SK-N-SH treated with all-trans-retinoic acid at 6 μM for 48 hours (cell line): ENCODE measurements at regions not wholly inside any gene's neighbourhood (a gene's known extent, or its start where the extent isn't known, plus 50 kb on each side); places are given as distances from the start of the nearest gene placed in this dataset.

Experiments
- ATAC-seq: fragments of 200-7000 bp; cut with Tn5 transposase; 3 replicates; pipeline ENCODE4 v1.9.1; 2020; ENCODE audit warnings: mild to moderate bottlenecking, moderate library complexity
- ARNTL ChIP-seq: fragments of 450-650 bp; formaldehyde crosslinking; IDR thresholded peaks from 2 replicates; pipeline ENCODE4 v1.5.0; 2020; ENCODE audit warnings: low read depth, mild to moderate bottlenecking, moderate library complexity, borderline replicate concordance
- BACH2 ChIP-seq: fragments of 250-450 bp; sonication (Bioruptor Pico); IDR thresholded peaks from 2 replicates; pipeline ENCODE4 v1.9.0; 2021; ENCODE audit warnings: mild to moderate bottlenecking, borderline replicate concordance
- CREB5 ChIP-seq: fragments of 250-450 bp; sonication (Bioruptor Pico); IDR thresholded peaks from 2 replicates; pipeline ENCODE4 v1.5.1; 2020; ENCODE audit warnings: low read depth, mild to moderate bottlenecking, moderate library complexity
- CSDC2 ChIP-seq: fragments of 250-450 bp; sonication (Bioruptor Pico); IDR thresholded peaks from 2 replicates; pipeline ENCODE4 v1.5.0; 2020; ENCODE audit warnings: mild to moderate bottlenecking, moderate library complexity
- ESRRG ChIP-seq: fragments of 250-450 bp; sonication (Bioruptor Pico); IDR thresholded peaks from 2 replicates; pipeline ENCODE4 v1.6.1; 2021; ENCODE audit warnings: mild to moderate bottlenecking
- GLIS3 ChIP-seq: fragments of 250-450 bp; sonication (Bioruptor Pico); IDR thresholded peaks from 2 replicates; pipeline ENCODE4 v1.5.0; 2020; ENCODE audit warnings: mild to moderate bottlenecking, moderate library complexity
- ISL1 ChIP-seq: fragments of 250-450 bp; sonication (Bioruptor Pico); IDR thresholded peaks from 2 replicates; pipeline ENCODE4 v2.1.2; 2022; ENCODE audit warnings: mild to moderate bottlenecking, moderate library complexity
- OSR1 ChIP-seq: fragments of 250-450 bp; sonication (Bioruptor Pico); IDR thresholded peaks from 2 replicates; pipeline ENCODE4 v1.8.0; 2022; ENCODE audit warnings: moderate library complexity, mild to moderate bottlenecking, inconsistent platforms
- PPARA ChIP-seq: fragments of 250-450 bp; sonication (Bioruptor Pico); IDR thresholded peaks from 2 replicates; pipeline ENCODE4 v1.5.0; 2020; ENCODE audit warnings: mild to moderate bottlenecking, borderline replicate concordance
- RARB ChIP-seq: fragments of 250-450 bp; sonication (Bioruptor Pico); IDR thresholded peaks from 2 replicates; pipeline ENCODE4 v1.8.0; 2021; ENCODE audit warnings: mild to moderate bottlenecking, moderate library complexity
- SNAI2 ChIP-seq: fragments of 250-450 bp; sonication (Bioruptor Pico); IDR thresholded peaks from 2 replicates; pipeline ENCODE4 v1.5.0; 2020; ENCODE audit warnings: mild to moderate bottlenecking, moderate library complexity
- TCF4 ChIP-seq: fragments of 250-450 bp; sonication (Bioruptor Pico); IDR thresholded peaks from 2 replicates; pipeline ENCODE4 v1.8.0; 2021; ENCODE audit warnings: mild to moderate bottlenecking, moderate library complexity, borderline replicate concordance
- TOX ChIP-seq: fragments of 250-450 bp; sonication (Bioruptor Pico); IDR thresholded peaks from 2 replicates; pipeline ENCODE4 v1.8.0; 2021; ENCODE audit warnings: mild to moderate bottlenecking, moderate library complexity, borderline replicate concordance
- ZC3H10 ChIP-seq: fragments of 250-450 bp; sonication (Bioruptor Pico); IDR thresholded peaks from 2 replicates; pipeline ENCODE4 v1.5.1; 2021; ENCODE audit warnings: mild to moderate bottlenecking, moderate library complexity
- ZFP3 ChIP-seq: fragments of 250-450 bp; sonication (Bioruptor Pico); IDR thresholded peaks from 2 replicates; pipeline ENCODE4 v1.5.0; 2020; ENCODE audit warnings: mild to moderate bottlenecking, moderate library complexity
- ZFP30 ChIP-seq: fragments of 450-650 bp; formaldehyde crosslinking; IDR thresholded peaks from 2 replicates; pipeline ENCODE4 v1.5.0; 2022; ENCODE audit warnings: mild to moderate bottlenecking, moderate library complexity
- ZNF565 ChIP-seq: fragments of 450-650 bp; formaldehyde crosslinking; conservative IDR thresholded peaks from 2 replicates; pipeline ENCODE4 v1.5.0; 2020; ENCODE audit warnings: low read depth, mild to moderate bottlenecking, moderate library complexity
- ZNF70 ChIP-seq: fragments of 450-650 bp; formaldehyde crosslinking; IDR thresholded peaks from 2 replicates; pipeline ENCODE4 v1.5.0; 2020; ENCODE audit warnings: mild to moderate bottlenecking, moderate library complexity
- ZNF8 ChIP-seq: fragments of 450-650 bp; formaldehyde crosslinking; IDR thresholded peaks from 2 replicates; pipeline ENCODE4 v1.5.0; 2020; ENCODE audit warnings: mild to moderate bottlenecking, moderate library complexity
- TF ChIP-seq, protein P1 (sequence below): fragments of 250-450 bp; sonication (Bioruptor Pico); IDR thresholded peaks from 2 replicates; pipeline ENCODE4 v1.8.0; 2020; ENCODE audit warnings: mild to moderate bottlenecking, moderate library complexity, borderline replicate concordance
- TF ChIP-seq, protein P2 (sequence below): fragments of 250-450 bp; sonication (Bioruptor Pico); IDR thresholded peaks from 2 replicates; pipeline ENCODE4 v1.5.0; 2020; ENCODE audit warnings: mild to moderate bottlenecking, moderate library complexity
- TF ChIP-seq, protein P3 (sequence below): fragments of 250-450 bp; sonication (Bioruptor Pico); IDR thresholded peaks from 2 replicates; pipeline ENCODE4 v1.5.1; 2021; ENCODE audit warnings: mild to moderate bottlenecking, moderate library complexity
- TF ChIP-seq, protein P4 (sequence below): fragments of 250-450 bp; sonication (Bioruptor Pico); IDR thresholded peaks from 2 replicates; pipeline ENCODE4 v1.8.0; 2021; ENCODE audit warnings: low read depth, mild to moderate bottlenecking, moderate library complexity, borderline replicate concordance

GRCh38 chr4:180153587-180153986 is 2089.6 kb upstream of the TENM3 start:
- no peak for ATAC-seq
- TF ChIP-seq BACH2 (CRISPR knock-in tag) (no peak), ZC3H10 (CRISPR knock-in tag) (no peak), ZNF565 (CRISPR knock-in tag) (no peak), SNAI2 (no peak), GLIS3 (CRISPR knock-in tag) (no peak), ZNF8 (CRISPR knock-in tag) (no peak), TCF4 (no peak), ZFP30 (CRISPR knock-in tag) (no peak), ZFP3 (no peak), OSR1 (CRISPR knock-in tag) (no peak), CSDC2 (CRISPR knock-in tag) (no peak), ZNF70 (CRISPR knock-in tag) (no peak), TOX (no peak), RARB (CRISPR knock-in tag) (no peak), ARNTL (CRISPR knock-in tag) (no peak), ESRRG (CRISPR knock-in tag) (no peak)
- TF ChIP-seq, protein P1, sequence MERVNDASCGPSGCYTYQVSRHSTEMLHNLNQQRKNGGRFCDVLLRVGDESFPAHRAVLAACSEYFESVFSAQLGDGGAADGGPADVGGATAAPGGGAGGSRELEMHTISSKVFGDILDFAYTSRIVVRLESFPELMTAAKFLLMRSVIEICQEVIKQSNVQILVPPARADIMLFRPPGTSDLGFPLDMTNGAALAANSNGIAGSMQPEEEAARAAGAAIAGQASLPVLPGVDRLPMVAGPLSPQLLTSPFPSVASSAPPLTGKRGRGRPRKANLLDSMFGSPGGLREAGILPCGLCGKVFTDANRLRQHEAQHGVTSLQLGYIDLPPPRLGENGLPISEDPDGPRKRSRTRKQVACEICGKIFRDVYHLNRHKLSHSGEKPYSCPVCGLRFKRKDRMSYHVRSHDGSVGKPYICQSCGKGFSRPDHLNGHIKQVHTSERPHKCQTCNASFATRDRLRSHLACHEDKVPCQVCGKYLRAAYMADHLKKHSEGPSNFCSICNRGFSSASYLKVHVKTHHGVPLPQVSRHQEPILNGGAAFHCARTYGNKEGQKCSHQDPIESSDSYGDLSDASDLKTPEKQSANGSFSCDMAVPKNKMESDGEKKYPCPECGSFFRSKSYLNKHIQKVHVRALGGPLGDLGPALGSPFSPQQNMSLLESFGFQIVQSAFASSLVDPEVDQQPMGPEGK, result no peak
- TF ChIP-seq, protein P2, sequence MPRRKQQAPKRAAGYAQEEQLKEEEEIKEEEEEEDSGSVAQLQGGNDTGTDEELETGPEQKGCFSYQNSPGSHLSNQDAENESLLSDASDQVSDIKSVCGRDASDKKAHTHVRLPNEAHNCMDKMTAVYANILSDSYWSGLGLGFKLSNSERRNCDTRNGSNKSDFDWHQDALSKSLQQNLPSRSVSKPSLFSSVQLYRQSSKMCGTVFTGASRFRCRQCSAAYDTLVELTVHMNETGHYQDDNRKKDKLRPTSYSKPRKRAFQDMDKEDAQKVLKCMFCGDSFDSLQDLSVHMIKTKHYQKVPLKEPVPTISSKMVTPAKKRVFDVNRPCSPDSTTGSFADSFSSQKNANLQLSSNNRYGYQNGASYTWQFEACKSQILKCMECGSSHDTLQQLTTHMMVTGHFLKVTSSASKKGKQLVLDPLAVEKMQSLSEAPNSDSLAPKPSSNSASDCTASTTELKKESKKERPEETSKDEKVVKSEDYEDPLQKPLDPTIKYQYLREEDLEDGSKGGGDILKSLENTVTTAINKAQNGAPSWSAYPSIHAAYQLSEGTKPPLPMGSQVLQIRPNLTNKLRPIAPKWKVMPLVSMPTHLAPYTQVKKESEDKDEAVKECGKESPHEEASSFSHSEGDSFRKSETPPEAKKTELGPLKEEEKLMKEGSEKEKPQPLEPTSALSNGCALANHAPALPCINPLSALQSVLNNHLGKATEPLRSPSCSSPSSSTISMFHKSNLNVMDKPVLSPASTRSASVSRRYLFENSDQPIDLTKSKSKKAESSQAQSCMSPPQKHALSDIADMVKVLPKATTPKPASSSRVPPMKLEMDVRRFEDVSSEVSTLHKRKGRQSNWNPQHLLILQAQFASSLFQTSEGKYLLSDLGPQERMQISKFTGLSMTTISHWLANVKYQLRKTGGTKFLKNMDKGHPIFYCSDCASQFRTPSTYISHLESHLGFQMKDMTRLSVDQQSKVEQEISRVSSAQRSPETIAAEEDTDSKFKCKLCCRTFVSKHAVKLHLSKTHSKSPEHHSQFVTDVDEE (CRISPR knock-in tag), result no peak
- TF ChIP-seq, protein P3, sequence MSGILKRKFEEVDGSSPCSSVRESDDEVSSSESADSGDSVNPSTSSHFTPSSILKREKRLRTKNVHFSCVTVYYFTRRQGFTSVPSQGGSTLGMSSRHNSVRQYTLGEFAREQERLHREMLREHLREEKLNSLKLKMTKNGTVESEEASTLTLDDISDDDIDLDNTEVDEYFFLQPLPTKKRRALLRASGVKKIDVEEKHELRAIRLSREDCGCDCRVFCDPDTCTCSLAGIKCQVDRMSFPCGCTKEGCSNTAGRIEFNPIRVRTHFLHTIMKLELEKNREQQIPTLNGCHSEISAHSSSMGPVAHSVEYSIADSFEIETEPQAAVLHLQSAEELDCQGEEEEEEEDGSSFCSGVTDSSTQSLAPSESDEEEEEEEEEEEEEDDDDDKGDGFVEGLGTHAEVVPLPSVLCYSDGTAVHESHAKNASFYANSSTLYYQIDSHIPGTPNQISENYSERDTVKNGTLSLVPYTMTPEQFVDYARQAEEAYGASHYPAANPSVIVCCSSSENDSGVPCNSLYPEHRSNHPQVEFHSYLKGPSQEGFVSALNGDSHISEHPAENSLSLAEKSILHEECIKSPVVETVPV, result no peak
- TF ChIP-seq, protein P4, sequence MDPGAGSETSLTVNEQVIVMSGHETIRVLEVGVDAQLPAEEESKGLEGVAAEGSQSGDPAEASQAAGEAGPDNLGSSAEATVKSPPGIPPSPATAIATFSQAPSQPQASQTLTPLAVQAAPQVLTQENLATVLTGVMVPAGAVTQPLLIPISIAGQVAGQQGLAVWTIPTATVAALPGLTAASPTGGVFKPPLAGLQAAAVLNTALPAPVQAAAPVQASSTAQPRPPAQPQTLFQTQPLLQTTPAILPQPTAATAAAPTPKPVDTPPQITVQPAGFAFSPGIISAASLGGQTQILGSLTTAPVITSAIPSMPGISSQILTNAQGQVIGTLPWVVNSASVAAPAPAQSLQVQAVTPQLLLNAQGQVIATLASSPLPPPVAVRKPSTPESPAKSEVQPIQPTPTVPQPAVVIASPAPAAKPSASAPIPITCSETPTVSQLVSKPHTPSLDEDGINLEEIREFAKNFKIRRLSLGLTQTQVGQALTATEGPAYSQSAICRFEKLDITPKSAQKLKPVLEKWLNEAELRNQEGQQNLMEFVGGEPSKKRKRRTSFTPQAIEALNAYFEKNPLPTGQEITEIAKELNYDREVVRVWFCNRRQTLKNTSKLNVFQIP, result no peak

DNA sequence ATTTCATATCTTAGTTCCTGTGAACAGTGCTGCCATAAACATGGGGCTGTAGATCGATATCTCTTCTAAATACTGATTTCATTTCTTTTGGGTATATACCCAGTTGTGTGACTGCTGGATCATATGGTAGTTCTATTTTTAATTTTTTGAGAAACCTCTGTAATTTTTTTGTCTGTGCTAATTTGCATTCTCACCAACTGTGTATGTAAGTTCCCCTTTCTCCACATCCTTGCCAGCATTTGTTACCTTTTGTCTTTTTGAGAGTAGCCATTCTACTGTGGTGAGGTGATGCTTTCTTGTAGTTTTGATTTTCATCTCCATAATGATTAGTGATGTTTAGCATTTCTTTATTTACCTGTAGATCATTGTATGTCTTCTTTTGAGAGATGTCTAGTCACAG is 2086.5 kb upstream of the TENM3 start:
- TF ChIP-seq, protein P4, result no peak
- no peak for TF ChIP-seq ZFP30 (CRISPR knock-in tag)
- no peak for TF ChIP-seq ISL1 (CRISPR knock-in tag)
- no peak for TF ChIP-seq ARNTL (CRISPR knock-in tag)
- TF ChIP-seq CREB5 (CRISPR knock-in tag), result no peak
- no peak for TF ChIP-seq ZNF8 (CRISPR knock-in tag)
- no peak for TF ChIP-seq TOX
- no peak for TF ChIP-seq SNAI2
- no peak for TF ChIP-seq RARB (CRISPR knock-in tag)
- no peak for TF ChIP-seq ZNF70 (CRISPR knock-in tag)
- no peak for TF ChIP-seq TCF4
- no peak for TF ChIP-seq BACH2 (CRISPR knock-in tag)
- TF ChIP-seq ZC3H10 (CRISPR knock-in tag), result no peak
- no peak for TF ChIP-seq OSR1 (CRISPR knock-in tag)
- TF ChIP-seq ZNF565 (CRISPR knock-in tag), result no peak
- TF ChIP-seq, protein P1, result no peak
- no peak for TF ChIP-seq GLIS3 (CRISPR knock-in tag)
- no peak for TF ChIP-seq ESRRG (CRISPR knock-in tag)
- TF ChIP-seq, protein P3, result no peak
- no peak for TF ChIP-seq PPARA (CRISPR knock-in tag)
- no peak for ATAC-seq
